ENCODE measurements at regions not wholly inside any gene's neighbourhood (a gene's known extent, or its start where the extent isn't known, plus 50 kb on each side); places are given as distances from the start of the nearest gene placed in this dataset.

DNA sequence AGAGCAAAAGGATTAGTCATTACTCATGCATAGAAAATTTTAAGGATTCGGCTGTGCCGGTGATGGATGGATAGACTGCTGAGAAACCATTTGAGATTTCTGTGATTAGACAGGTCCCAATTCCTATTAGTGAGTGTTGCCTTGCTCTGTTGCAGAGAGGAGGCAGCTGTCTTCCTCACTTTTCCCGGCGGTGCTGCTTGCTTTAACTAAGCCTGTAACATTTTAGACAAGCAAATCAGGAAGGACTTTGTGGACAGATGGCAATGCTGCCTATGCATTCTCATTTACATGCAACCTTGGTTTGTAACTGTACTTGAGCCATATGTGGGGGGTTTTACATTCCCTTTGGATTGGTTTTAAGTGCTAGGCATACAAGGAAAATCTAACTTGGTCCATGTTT, 1176.3 kb downstream of the CDH18 start:
- DNase-seq (no peak), ATAC-seq (ENCODE audit: low FRiP score in 2 of 2) (no peak)
- Histone ChIP-seq H3K9me3 (no peaks in the 10 kb centered on the region), H3K4me1 (no peaks in the 10 kb centered on the region), H3K4me3 (no peak overlapping the region), H3K27me3 (no peaks in the 10 kb centered on the region), H3K27ac (no peak overlapping the region), H3K36me3 (no peaks in the 10 kb centered on the region)
- 63 to 71% methylated on average over 4 of the region's 4 CpGs for WGBS, 2 donors
- TF ChIP-seq EP300 (IDR thresholded peaks at IDR 0.05) (no peak), POLR2A (IDR thresholded peaks at IDR 0.05) (no peak)
- TF ChIP-seq, protein P1, sequence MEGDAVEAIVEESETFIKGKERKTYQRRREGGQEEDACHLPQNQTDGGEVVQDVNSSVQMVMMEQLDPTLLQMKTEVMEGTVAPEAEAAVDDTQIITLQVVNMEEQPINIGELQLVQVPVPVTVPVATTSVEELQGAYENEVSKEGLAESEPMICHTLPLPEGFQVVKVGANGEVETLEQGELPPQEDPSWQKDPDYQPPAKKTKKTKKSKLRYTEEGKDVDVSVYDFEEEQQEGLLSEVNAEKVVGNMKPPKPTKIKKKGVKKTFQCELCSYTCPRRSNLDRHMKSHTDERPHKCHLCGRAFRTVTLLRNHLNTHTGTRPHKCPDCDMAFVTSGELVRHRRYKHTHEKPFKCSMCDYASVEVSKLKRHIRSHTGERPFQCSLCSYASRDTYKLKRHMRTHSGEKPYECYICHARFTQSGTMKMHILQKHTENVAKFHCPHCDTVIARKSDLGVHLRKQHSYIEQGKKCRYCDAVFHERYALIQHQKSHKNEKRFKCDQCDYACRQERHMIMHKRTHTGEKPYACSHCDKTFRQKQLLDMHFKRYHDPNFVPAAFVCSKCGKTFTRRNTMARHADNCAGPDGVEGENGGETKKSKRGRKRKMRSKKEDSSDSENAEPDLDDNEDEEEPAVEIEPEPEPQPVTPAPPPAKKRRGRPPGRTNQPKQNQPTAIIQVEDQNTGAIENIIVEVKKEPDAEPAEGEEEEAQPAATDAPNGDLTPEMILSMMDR (IDR thresholded peaks at IDR 0.05): no peak

DNA sequence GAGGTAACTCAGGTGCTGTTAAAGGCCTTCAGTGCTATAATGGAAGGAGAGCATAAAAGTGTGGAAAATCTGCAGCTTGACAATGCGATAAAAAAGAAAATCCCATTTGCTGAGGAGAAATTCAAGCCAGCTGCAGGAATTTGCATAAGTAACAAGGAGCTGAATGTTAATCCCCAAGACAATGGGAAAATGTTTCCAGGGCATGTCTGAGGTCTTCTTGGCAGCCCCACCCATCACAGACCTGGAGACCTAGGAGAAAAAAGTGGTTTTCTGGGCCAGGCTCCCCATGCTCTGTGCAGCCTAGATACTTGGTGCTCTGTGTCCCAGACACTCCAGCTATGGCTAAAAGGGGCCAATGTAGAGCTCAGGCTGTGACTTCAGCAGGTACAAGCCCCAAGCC, 1159.6 kb downstream of the CDH18 start:
- 96 to 100% methylated on average over 1 of the region's 1 CpG for WGBS, 2 donors
- TF ChIP-seq, protein P1 (IDR thresholded peaks at IDR 0.05): no peak
- no peak for TF ChIP-seq EP300 (IDR thresholded peaks at IDR 0.05)
- no peak for TF ChIP-seq POLR2A (IDR thresholded peaks at IDR 0.05)
- H3K27ac ChIP-seq: no peak overlapping the region
- ATAC-seq (ENCODE audit: low FRiP score in 2 of 2) (no peak), DNase-seq (no peak)
- H3K9me3 ChIP-seq: no peaks in the 10 kb centered on the region
- H3K4me3 ChIP-seq: no peak overlapping the region
- no peaks in the 10 kb centered on the region for H3K36me3 ChIP-seq
- H3K27me3 ChIP-seq: no peaks in the 10 kb centered on the region
- no peaks in the 10 kb centered on the region for H3K4me1 ChIP-seq

DNA sequence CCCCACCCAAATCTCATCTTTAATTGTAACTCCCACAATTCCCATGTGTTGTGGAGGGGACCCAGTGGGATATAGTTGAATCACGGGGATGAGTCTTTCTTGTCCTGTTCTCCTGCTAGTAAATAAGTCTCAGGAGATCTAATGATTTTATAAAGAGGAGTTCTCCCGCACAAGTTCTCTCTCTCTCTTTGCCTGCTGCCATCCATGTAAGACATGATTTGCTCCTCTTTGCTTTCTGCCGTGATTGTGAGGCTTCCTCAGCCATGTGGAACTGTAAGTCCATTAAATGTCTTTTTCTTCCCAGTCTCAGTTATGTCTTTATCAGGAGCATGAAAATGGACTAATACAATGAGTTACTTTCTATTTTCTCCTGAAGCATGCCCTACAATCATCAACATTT, 1158.5 kb downstream of the CDH18 start:
- Histone ChIP-seq H3K4me3 (no peak overlapping the region), H3K4me1 (no peaks in the 10 kb centered on the region), H3K36me3 (no peaks in the 10 kb centered on the region), H3K27me3 (no peaks in the 10 kb centered on the region), H3K9me3 (no peaks in the 10 kb centered on the region), H3K27ac (no peak overlapping the region)
- no peak for DNase-seq
- ATAC-seq (ENCODE audit: low FRiP score in 2 of 2): no peak
- no peak for TF ChIP-seq POLR2AphosphoS5 (IDR thresholded peaks at IDR 0.05)
- TF ChIP-seq, protein P1 (IDR thresholded peaks at IDR 0.05): no peak
- TF ChIP-seq POLR2A (IDR thresholded peaks at IDR 0.05): no peak
- no peak for TF ChIP-seq EP300 (IDR thresholded peaks at IDR 0.05)
- 91 to 97% methylated on average over 3 of the region's 3 CpGs for WGBS, 2 donors

DNA sequence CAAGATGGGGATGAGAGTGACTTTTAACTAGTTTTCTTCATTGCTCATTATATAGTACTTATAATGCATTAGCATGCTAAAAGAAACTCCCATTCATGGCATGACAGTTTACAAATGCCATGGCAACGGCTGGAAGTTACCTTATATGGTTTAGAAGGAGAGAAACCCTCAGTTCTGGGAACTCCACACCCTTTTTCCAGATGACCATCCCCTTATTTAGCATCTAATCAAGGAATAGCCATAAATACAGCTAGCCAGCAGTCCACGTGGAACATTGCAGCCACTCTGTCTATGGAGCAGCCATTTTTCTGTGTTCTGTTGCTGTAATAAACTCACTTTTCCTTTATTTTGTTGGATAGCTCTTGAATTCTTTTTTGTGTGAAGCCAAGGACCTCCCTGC, 1137.8 kb downstream of the CDH18 start:
- H3K4me1 ChIP-seq: no peaks in the 10 kb centered on the region
- no peaks in the 10 kb centered on the region for H3K36me3 ChIP-seq
- ATAC-seq (ENCODE audit: low FRiP score in 2 of 2) (no peak), DNase-seq (no peak)
- H3K27me3 ChIP-seq: no peaks in the 10 kb centered on the region
- TF ChIP-seq POLR2AphosphoS5 (IDR thresholded peaks at IDR 0.05): no peak
- no peak for TF ChIP-seq POLR2A (IDR thresholded peaks at IDR 0.05)
- no peak for TF ChIP-seq EP300 (IDR thresholded peaks at IDR 0.05)
- TF ChIP-seq, protein P1 (IDR thresholded peaks at IDR 0.05): no peak
- no peaks in the 10 kb centered on the region for H3K9me3 ChIP-seq
- WGBS, 2 donors: 64 to 67% methylated on average over 2 of the region's 2 CpGs
- H3K27ac ChIP-seq: no peak overlapping the region
- no peak overlapping the region for H3K4me3 ChIP-seq

DNA sequence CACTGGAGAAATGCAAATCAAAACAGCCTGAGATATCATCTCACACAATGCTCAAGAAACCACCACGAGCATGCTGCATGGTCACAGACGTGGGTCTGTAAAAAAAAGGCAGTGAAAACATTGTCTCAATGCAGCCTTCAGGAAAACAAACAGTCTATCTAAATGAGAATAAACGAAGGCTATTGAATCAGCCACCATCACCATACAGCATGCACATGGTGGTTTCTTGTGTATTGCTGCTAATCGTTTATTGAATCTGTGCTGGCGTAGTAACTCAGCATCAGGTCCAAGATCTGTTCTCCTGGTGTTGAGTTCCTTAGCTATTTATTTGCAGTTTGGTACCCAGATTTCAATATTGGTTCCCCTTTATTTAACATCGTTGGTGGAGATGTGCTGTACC, 1115.0 kb downstream of the CDH18 start:
- H3K27me3 ChIP-seq: no peaks in the 10 kb centered on the region
- no peak overlapping the region for H3K27ac ChIP-seq
- no peak overlapping the region for H3K4me3 ChIP-seq
- H3K4me1 ChIP-seq: no peaks in the 10 kb centered on the region
- ATAC-seq (ENCODE audit: low FRiP score in 2 of 2): no peak
- H3K9me3 ChIP-seq: no peaks in the 10 kb centered on the region
- DNase-seq: no peak
- TF ChIP-seq POLR2A (IDR thresholded peaks at IDR 0.05) (no peak), EP300 (IDR thresholded peaks at IDR 0.05) (no peak), POLR2AphosphoS5 (IDR thresholded peaks at IDR 0.05) (no peak)
- TF ChIP-seq, protein P1 (IDR thresholded peaks at IDR 0.05): no peak
- 71 to 81% methylated on average over 3 to 6 of the region's 6 CpGs for WGBS, 2 donors
- no peaks in the 10 kb centered on the region for H3K36me3 ChIP-seq
